AG04449 (cell line): ENCODE measurements at regions not wholly inside any gene's neighbourhood (a gene's known extent, or its start where the extent isn't known, plus 50 kb on each side); places are given as distances from the start of the nearest gene placed in this dataset.

ENCODE experiments used
- CTCF ChIA-PET: fragments of 350-600 bp; formaldehyde crosslinking; extraction: SDS; loops from one replicate; lab custom pipeline; 2021; ENCODE audit warnings: antibody characterized with exemption; lab: Yijun Ruan, JAX
- POLR2A ChIA-PET: fragments of 400-600, 350-600 bp; formaldehyde crosslinking; extraction: SDS; loops from one replicate; lab custom pipeline; 2020; ENCODE audit warnings: antibody characterized with exemption, inconsistent platforms; lab: Yijun Ruan, JAX
- DNase-seq: peaks from one replicate; pipeline ENCODE4 v3.0.0-alpha.2; 2010; ENCODE audit warnings: low read depth, low spot score
- H3K4me3 ChIP-seq: 2 replicates; pipeline ENCODE4 v1.5.1; 2011; ENCODE audit warnings: low read depth, mild to moderate bottlenecking, control low read depth, low read length
- CTCF ChIP-seq: IDR thresholded peaks from one replicate; pipeline ENCODE4 v1.5.1; 2011; ENCODE audit warnings: mild to moderate bottlenecking, moderate library complexity, low read length, control low read depth, inconsistent platforms; ENCODE audit not compliant: insufficient read depth; ENCODE audit errors: missing control alignments

GRCh38 chr2:146818122-146818521, 1026.7 kb upstream of the ACVR2A start:
- no peak for DNase-seq
- ChIA-PET POLR2A (no interaction called here), CTCF (no interaction called here)
- TF ChIP-seq CTCF = no peak
- no peak overlapping the region for H3K4me3 ChIP-seq

DNA sequence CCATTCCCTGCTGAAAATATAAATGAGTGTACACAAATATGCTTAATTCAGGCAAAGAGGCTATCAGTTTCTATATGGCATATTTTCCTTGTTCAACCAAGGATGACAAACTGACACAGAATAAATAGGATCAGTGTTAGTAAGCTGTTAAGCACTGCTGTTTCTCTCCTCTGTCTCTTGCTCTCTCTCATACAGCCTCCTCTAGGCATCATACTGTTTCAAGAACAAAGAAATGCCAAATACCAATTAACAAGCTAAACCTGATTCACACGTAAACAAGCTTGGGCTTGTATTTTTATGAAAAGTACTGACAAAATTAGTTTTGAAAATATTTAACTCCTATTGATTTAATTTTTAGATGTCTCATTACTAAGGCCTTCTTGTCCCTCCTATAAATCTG, 1027.2 kb upstream of the ACVR2A start:
- CTCF ChIA-PET = no interaction called here
- POLR2A ChIA-PET = no interaction called here
- no peak overlapping the region for H3K4me3 ChIP-seq
- no peak for TF ChIP-seq CTCF
- DNase-seq = no peak

DNA sequence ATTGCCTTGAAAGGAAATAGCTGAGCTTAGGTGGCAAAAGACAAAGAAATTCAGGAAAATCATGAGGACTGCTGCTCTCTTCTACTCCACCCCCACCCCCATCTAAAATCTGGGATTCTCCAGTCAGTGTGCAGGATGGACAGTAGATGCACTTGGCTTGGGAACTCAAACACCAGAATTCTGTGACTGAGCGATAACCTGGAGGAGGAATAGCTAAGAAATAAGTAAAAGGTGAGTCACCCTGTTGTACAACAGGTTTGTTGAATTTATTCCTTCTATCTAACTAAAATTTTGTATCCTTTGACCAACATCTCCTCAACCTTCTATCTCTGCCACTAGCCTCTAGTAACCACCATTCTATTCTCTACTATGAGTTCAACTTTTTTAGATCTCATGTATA, 1029.9 kb upstream of the ACVR2A start:
- H3K4me3 ChIP-seq = no peak overlapping the region
- DNase-seq = no peak
- ChIA-PET CTCF (no interaction called here), POLR2A (no interaction called here)
- no peak for TF ChIP-seq CTCF

DNA sequence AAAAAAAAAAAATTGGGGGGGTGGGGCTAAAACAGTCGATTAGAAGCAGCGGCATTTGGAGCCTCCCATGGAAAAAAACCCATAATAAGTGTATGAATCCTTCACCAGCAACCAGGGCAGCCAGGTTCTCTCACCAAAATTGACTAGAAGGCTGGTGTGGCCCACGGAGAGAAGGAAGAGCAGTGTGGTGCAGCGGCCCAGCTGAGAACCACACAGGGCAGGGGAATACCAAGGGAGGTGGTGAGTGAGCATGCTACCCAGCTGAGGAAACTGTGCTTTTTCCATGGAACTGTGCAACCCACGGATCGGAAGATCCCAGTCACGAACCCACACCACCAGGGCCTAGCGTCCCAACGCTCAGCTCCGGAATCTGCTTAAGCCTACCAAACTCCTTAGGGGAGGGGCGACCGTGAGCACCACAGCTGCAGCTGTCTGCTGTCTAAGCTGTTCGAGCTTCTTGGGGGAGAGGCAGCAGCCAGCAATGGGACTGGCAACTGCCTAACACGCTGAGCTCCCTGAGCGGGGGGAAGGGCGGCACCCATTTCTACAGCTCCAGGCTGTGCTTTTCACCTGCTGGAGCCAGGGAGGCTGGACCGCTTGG, 1037.2 kb upstream of the ACVR2A start:
- ChIA-PET CTCF (no interaction called here), POLR2A (no interaction called here)

GRCh38 chr2:146806364-146807005, 1038.3 kb upstream of the ACVR2A start:
- CTCF ChIA-PET = no interaction called here

More for the DNA sequence above, 1037.2 kb upstream of the ACVR2A start:
- no peak overlapping the region for H3K4me3 ChIP-seq
- DNase-seq = no peak
- no peak for TF ChIP-seq CTCF

GRCh38 chr2:146804288-146804687, 1040.5 kb upstream of the ACVR2A start:
- DNase-seq = no peak
- ChIA-PET CTCF (no interaction called here), POLR2A (no interaction called here)
- no peak for TF ChIP-seq CTCF
- no peak overlapping the region for H3K4me3 ChIP-seq

More at GRCh38 chr2:146806364-146807005, 1038.3 kb upstream of the ACVR2A start:
- POLR2A ChIA-PET = no interaction called here
- no peak for DNase-seq
- no peak overlapping the region for H3K4me3 ChIP-seq
- TF ChIP-seq CTCF = no peak
